HK-2 (cell line): ENCODE measurements at regions not wholly inside any gene's neighbourhood (a gene's known extent, or its start where the extent isn't known, plus 50 kb on each side); places are given as distances from the start of the nearest gene placed in this dataset.
"Not testable (repeated sequence)": the region's sequence is repeated elsewhere in the genome, so short reads cannot be mapped to it uniquely, and the experiment has no call there.

Source experiments
- DNase-seq: peaks from one replicate; pipeline ENCODE4 v3.0.0-alpha.2; 2018; ENCODE audit not compliant: unreplicated experiment

DNA sequence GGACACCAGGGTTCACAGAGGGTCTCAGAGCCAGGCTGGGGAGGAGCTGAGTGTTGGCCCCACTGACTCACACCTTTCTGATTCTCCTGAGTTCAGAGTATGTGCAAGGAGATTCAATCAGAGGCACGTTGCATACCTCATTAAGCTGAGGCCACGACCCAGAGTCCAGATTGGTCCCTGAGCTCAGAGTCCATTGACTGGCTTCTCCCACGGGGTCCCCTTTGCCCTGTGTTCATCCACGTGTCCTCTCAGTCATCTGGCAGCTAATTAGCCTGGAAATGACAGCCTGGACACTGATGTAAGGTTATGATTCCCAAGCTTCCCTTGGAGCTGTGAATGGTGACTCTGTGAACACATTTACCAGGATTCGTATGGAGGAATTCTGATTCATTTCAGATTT, 267.2 kb downstream of the SH3BP4 start:
- DNase-seq: no peak

- no peak for DNase-seq
These were observed 268.5 kb downstream of the SH3BP4 start for GRCh38 chr2:235220331-235220730.

DNA sequence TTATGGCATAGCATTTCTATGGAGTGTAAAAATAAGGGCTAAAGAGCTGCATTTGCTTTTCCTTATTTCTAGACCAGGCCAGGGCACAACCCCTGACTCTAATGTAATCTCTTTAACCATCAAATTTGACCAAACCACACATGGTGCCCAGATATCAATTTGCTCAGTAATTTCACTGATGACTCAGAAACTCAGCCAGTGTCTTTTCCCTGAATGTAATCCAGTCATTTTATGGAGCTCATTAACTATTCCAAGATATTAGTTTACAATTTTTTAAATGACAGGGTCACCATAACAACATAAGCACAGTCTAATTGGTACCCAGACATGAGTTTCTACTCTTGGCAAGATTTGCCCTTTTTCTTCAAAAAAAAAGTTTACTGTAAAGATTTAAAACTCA, 270.8 kb upstream of the AGAP1 start:
- no peak for DNase-seq

DNA sequence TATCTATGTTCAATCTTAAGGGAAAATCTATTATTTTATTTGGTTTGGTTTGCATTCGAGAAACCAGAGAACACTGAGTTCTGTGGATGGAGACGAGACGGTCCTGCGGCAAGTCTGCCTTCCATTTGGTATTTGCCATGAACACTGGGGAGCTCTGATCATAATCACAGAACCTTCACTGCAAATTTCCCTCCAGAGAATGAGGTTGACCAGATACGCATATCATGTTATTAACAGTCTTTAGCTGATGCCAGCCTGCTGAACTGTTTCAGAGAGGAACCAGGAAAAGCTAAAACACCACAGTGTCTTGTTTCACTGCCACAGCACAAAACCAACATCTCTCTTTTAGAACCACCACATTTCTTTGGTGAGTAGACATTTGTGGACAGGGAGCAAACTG, 269.4 kb upstream of the AGAP1 start:
- no peak for DNase-seq

- no peak for DNase-seq
These were observed 268.6 kb upstream of the AGAP1 start for GRCh38 chr2:235225261-235225660.

GRCh38 chr2:235227590-235227989, 266.3 kb upstream of the AGAP1 start:
- DNase-seq: no peak

- not testable (repeated sequence) for DNase-seq
These were observed 265.4 kb upstream of the AGAP1 start for GRCh38 chr2:235228422-235228821.

DNA sequence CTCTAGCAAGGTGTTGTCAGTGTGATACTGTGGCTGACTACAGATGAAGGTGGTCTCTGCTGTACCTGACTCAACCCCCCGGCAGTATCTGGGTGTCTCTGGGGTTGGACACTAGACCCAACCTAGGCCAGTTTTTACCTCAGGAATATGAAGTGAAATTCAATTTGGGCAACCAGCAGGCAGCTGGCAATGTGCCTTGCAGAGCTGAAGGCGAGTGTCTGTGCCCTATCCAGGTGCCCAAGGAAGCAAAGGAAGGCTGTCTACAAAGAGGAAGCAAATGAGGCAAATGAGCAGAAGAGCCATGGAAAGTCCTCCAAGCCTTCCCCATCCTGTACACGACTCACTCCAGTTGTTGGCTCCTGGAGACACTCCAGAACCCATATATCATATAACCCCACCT, 264.6 kb upstream of the AGAP1 start:
- DNase-seq: no peak

GRCh38 chr2:235230821-235231601, 262.8 kb upstream of the AGAP1 start:
- DNase-seq: no peak

- no peak for DNase-seq
These were observed 261.1 kb upstream of the AGAP1 start for GRCh38 chr2:235232449-235233433.

- no peak for DNase-seq
These were observed 259.1 kb upstream of the AGAP1 start for GRCh38 chr2:235234736-235235135.

DNA sequence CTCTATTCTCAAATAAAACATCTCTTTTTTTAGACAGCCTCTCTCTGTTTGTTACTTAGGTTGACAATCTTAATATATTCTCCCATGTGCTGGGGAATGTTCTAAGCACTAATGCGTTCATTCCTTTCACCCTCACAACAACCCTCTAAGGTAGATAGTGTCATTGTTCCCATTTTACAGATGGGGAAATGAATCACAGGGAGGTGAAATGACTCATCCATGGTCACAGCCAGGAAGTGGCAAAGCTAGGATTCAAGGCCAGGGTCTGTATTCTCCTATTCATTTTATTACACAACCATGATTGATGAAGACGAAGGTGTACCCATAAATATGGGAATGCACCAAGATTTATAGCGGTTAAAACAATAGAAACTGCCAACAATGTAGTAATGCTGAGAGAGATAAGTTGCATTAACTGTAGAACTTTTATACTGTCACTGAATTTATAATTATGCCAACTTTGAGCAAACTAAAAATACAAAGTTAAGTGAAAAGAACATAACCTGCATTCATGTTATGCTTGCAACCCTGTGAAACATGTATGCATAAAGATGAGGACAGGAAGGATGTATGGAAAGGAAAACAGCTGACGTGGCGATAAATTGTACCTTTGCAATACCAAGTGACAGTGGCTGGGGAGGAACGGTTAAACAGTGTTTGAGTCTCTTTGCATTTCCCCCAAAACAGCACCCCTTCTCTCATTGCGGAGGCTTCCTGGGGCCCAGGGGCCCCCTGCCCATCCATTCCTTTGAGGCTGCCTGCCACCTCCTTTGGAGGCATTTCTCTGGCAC, 257.7 kb upstream of the AGAP1 start:
- no peak for DNase-seq

DNA sequence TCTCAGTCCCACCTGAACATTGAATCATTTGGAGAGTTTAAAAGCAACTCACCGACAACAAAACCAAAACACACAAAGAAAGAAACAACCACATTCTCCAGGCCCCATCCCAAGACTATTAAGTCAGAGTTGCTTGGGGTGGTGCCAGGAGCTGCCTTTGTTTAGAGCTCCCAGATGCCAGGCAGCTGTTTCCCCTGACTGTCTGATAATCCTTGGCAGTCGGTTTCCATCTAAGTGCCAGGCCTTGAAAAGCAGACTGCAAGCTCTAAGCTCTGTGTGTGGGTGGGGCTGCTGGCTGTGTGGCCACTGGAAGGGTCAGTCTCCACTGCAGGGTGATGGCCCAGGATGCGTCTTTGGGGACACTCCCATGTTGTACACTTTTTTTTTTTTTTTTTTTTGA, 255.3 kb upstream of the AGAP1 start:
- DNase-seq: no peak

DNA sequence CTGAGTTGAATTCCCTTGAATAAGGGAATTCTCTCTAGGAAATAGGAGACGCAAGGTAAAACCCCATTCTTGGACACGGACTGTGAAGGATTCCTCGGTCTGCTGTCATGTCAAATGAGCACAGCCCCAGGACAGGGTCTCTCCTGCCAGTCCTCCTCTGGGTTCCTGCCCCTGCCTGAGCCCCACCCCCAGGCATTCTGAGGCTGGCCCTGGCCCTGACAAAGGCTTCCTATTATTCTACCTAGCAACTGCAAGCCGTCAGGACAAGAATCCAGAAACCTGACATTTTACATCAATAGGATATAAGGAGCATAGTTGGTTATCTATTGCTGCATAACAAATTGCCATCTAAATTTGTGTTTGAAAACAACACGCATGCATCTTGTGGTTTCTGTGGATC, 253.3 kb upstream of the AGAP1 start:
- no peak for DNase-seq

DNA sequence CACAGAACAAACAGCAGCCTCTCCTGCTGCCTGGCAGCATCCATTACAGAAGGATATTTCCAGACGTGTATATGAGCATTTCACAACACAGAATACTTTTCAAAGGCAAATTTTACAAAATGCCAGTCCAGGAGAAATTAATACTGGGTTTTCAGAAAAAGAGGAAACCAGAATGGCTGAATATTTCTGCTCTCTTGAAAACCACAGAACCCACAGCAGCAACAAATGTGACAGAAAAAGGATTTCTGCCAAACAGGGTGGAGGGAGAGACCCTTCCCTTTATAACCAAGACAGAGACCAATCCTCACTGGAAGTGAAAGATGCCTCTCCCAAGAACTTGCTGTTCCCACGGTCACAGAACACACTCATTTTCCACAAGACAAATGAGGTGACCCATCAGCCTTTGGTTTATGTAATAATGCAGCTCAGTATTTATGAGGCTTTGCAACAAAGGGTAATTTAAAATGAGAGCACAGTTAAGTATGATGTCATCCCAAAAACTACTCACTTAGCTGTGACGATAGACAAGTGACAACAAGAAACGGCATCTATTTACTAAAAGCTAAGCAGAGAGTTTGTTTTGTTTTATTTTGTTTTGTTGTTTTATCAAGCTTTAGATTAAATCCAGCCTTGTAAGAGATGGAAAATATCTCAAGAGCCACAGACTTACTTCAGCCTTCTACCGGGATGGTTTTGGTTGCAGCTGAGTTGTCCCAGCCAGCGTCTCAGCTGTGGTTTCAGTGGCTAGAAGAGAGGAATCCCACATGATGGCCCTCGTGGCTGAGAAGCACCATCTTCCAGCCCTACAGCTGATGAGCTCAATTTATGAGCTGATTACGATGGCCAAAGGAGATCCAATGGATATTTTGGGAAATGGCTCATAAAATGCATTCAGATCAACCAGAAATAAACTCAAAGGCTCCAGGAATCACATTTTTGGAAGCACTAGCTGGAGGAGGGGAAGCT, 249.3 kb upstream of the AGAP1 start:
- DNase-seq: no peak

- DNase-seq: no peak
These were observed 246.8 kb upstream of the AGAP1 start for GRCh38 chr2:235247001-235247400.

- no peak for DNase-seq
These were observed 238.2 kb upstream of the AGAP1 start for GRCh38 chr2:235255693-235256092.

DNA sequence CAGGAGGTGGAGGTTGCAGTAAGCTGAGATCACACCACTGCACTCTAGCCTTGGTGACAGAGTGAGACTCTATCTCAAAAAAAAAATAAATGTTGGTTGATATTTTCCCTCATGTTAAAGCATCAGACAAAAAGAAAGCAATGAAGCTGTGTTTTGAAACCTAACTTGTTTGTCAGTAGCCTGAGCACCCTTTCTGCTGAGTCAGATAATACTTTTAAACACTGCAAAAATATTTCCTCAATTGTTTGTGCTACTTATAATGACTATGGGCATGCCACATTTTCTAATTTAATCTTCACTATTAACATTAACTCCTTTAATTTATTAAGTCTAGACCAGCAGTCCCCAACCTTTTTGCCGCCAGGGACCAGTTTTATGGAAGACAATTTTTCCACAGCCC, 236.3 kb upstream of the AGAP1 start:
- no peak for DNase-seq

DNA sequence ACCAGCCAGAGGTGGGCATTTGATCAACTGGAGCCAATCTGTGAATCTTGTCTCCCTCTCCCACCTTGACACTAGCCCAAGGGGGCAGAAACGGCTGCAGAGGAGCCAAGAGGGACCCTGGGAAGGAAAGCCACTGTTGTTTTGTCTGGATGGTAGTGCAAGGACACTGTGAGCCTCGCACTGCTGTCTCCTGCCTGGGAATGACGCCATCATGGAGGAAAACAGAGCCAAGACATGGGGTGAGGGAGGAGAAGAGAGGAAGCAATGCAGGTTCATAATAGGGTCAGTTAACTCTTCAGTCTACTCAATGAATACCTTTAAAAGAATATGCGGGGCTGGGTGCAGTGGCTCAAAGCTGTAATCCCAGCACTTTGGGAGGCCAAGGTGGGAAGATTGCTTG, 231.1 kb upstream of the AGAP1 start:
- DNase-seq: no peak

- peak; percentile 85 for DNase-seq
These were observed 230.4 kb upstream of the AGAP1 start for GRCh38 chr2:235263205-235264120.
